Hematopoietic multipotent progenitor cell (in vitro differentiated cells): ENCODE measurements at regions not wholly inside any gene's neighbourhood (a gene's known extent, or its start where the extent isn't known, plus 50 kb on each side); places are given as distances from the start of the nearest gene placed in this dataset.

Experiments used
- DNase-seq, 3 donors: peaks; one replicate each; pipeline ENCODE4 v3.0.0-alpha.2; 2011 to 2015; ENCODE audit warnings: low read depth in 2 of 3, low spot score in 2 of 3

DNA sequence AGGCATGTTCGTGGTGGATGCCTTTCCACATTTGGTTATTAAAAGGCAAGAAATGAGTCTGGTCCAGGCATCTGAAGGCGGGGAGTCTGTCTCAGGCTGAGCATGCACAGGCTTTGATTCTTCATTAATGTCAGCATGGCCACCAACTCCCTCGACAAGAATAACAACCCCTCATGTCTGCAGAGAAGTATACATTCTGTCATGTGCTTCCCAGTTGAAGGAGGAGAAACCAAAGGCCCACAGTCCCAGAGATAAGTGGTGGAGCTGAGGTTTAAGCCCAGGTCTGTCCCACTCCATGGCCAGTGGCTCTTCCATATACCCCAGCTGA lies 61.6 kb upstream of the LAPTM5 start:
- no peak for DNase-seq

DNA sequence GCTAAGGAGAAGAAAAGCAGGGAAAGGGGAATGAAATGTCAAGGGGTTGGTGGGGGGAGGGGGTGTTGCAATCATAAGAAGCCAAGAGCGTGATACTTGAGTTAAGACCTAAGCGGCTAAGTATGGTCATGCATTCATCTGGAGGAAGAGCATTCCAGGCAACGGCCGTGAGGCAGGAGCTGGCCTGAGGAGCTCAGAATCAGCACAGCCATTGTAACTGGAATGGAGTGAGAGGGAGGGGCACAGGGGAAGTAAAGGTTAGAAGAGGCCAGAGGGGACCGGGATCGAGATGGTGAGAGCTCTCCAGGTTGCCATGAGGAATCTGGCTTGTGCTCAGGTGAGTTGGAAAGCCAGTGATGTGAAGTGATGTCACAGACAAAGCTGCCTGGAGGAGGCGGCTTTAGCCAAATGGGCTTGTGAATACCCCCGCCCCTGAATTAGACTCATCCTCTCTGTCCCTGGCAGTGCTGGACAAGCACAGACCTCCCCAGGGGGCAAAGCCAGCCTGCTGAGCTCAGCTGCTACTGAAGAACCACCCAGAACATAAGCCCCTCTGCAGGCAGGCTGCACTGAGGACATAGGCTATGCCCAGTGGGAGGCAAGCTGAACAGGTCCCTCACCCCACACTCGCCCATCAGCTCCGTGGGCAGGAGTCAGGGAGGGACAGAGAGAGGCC lies 61.1 kb upstream of the LAPTM5 start:
- no peak for DNase-seq

DNA sequence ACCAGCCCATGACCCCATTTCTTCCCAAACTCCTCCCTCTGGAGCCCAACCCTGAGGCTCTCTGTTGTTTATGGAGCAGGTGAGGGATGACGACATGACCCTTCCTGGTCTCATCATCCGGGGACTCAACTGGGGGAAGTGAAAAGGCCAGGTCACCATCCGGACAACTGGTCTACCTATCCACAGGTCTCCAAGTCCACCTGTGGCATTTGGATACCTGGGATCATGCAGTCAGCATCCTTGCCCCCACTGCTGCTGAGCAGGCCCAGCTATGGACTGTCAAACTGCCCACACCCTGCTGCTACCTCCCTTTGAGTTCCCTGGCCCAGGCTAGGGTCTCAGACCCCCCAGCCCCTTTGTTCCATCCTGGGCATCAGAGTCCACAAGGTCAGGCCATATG lies 60.0 kb upstream of the LAPTM5 start:
- DNase-seq, result no peak

GRCh38 chr1:30817077-30817438 lies 59.5 kb upstream of the LAPTM5 start:
- no peak for DNase-seq

GRCh38 chr1:30816211-30817076 lies 58.9 kb upstream of the LAPTM5 start:
- DNase-seq, result no peak

DNA sequence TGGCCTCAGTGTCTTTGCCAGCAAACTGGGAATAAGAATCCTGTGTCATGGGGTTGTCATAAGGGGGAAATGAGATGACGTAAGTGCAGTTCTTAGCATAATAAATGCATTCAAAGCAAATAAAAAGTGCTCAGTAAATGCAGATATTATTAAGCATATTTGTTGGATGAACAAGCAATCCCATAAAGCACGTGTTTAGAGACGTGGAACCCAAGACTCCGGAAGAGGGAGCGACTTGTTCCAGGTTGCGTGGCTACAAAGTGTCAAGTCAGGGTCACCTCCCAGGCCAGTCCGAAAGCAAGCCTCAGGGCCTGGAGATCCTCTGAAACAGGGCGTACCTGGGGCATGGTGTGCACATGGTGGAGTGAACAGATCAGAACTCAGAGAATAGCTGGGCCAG lies 58.0 kb upstream of the LAPTM5 start:
- DNase-seq, result no peak

DNA sequence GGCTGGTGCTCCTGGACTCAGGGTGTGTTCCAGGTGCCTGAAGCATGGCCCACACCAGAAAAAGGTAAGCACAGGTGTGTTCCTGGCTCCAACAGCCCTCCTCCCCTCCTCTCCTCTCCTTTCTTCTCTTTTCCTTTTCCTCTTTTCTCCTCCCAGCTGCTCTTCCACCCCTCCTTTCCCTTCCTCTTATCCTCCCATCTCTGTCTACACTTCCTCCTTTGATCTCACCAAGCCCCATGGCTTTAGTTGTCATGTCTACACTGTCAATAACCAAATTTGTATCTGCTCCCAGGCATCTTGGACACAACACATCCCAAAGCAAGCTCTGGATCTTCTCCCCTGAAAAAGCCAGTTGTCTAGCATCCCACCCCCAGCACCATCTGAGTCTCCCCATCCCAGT lies 56.7 kb upstream of the LAPTM5 start:
- DNase-seq, result no peak

DNA sequence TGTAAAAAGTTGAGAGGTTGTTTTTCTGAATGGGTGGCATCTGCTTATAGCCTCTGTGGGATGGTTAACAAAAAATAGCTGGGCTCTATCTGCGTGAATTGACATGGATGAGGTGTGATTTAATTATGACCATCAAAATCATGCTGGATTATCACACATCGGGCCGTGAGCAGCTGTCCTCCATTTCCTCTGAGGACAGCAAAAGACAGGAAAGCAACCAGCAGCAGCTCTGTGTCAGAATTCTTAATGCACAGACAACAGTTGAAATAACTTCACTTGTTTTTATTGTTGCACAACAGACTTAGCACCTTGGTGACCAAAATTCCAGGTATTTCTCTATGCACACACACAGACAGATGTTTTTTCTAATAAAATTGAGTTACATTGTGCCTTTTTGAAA lies 54.5 kb upstream of the LAPTM5 start:
- DNase-seq, result no peak

- DNase-seq, result no peak
Observed at GRCh38 chr1:30811187-30811586, 53.6 kb upstream of the LAPTM5 start.

GRCh38 chr1:30810416-30811080 lies 53.0 kb upstream of the LAPTM5 start:
- no peak for DNase-seq

GRCh38 chr1:30809514-30810263 lies 52.1 kb upstream of the LAPTM5 start:
- peak in 1 of 3 donors; percentile 36 for DNase-seq

GRCh38 chr1:30808067-30808662 lies 50.6 kb upstream of the LAPTM5 start:
- DNase-seq, result no peak

- DNase-seq, result no peak
Observed at GRCh38 chr1:30807318-30808066, 49.9 kb upstream of the LAPTM5 start.
